ENCODE measurements at regions not wholly inside any gene's neighbourhood (a gene's known extent, or its start where the extent isn't known, plus 50 kb on each side); places are given as distances from the start of the nearest gene placed in this dataset.
"Not testable (repeated sequence)": the region's sequence is repeated elsewhere in the genome, so short reads cannot be mapped to it uniquely, and the experiment has no call there.

DNA sequence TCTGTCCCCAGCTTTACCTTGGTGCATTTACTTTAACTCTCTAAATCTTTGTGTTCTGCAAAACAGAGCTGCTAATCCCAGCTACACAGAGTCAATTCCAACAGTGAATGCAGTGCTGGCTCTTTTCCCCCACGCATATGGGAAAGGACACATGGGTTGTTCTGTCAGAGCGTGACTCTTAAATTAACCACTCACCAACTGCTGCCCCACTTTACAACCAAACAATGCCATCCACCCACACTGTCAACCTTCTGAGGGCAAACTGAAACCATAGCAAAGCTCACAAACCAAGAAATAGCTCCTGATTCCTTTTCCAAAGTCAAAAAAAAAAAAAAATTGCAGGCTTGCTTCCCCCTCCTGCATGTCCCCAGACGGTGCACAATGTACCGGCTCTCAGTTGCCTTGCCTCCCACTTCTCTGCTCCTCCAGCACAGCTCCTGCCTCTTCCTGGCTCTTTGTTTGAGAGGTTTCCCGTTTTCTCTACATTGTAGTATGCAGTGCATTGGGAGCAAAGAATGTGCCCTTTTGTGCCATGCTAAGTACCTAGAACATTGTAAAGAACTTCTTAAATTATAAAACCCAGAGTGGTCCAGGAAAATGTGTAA is 151.5 kb upstream of the DAPK1 start:
- Mint-ChIP-seq H3K36me3 (ENCODE audit: low read depth) (no peaks in the 10 kb centered on the region), H3K27me3 (ENCODE audit: low read depth) (peaks cover 4% of the 10 kb centered on the region), H3K4me3 (no peak overlapping the region), H3K27ac (no peak overlapping the region), H3K4me1 (ENCODE audit: low read depth) (no peaks in the 10 kb centered on the region), H3K9me3 (ENCODE audit: insufficient read depth) (no peaks in the 10 kb centered on the region)
- ATAC-seq (no peak), DNase-seq (no peak)
- CTCF ChIA-PET = no interaction called here
- POLR2A ChIA-PET = no interaction called here

DNA sequence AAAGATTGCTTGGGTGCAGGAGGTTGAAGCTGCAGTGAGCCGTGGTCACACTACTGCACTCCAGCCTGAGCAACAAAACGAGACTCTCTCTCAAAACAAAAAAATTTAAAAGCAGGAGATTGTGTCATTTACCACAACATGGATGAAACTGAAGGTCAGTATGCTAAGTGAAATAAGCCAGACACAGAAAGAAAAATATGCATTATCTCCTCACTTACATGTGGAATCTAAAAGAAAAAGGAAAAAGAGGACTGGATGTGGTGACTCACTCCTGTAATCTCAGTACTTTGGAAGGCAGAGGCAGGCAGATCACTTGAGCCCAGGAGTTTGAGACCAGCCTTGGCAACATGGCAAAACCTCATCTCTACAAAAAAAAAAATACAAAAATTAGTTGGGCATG is 146.8 kb upstream of the DAPK1 start:
- no peaks in the 10 kb centered on the region for H3K9me3 Mint-ChIP-seq (ENCODE audit: insufficient read depth)
- H3K4me1 Mint-ChIP-seq (ENCODE audit: low read depth) = no peaks in the 10 kb centered on the region
- H3K4me3 Mint-ChIP-seq = no peak overlapping the region
- no peak overlapping the region for H3K27ac Mint-ChIP-seq
- POLR2A ChIA-PET = no interaction called here
- ATAC-seq = no peak
- H3K27me3 Mint-ChIP-seq (ENCODE audit: low read depth) = peaks cover 4% of the 10 kb centered on the region
- no peaks in the 10 kb centered on the region for H3K36me3 Mint-ChIP-seq (ENCODE audit: low read depth)
- DNase-seq = no peak
- CTCF ChIA-PET = no interaction called here

DNA sequence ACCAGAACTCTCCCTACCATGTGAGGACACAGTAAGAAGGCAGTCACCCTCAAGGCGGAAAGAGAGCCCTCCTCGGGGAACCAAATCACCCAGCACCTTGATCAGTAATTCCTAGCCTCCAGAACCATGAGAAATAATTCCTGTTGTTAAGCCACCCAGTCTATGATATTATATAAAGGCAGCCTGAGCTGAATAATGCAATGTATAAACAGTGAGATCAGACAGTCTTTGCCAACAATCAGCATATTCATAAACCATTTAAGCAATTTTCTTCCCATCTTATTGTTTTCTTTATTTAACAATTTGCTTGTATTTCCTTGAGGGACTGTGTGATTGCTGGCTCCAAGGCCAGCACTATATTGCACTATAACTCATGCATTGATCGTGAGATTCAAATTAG is 144.4 kb upstream of the DAPK1 start:
- ChIA-PET POLR2A (no interaction called here), CTCF (no interaction called here)
- Mint-ChIP-seq H3K9me3 (ENCODE audit: insufficient read depth) (no peaks in the 10 kb centered on the region), H3K4me3 (no peak overlapping the region), H3K4me1 (ENCODE audit: low read depth) (no peaks in the 10 kb centered on the region), H3K27ac (no peak overlapping the region), H3K27me3 (ENCODE audit: low read depth) (no peaks in the 10 kb centered on the region), H3K36me3 (ENCODE audit: low read depth) (no peaks in the 10 kb centered on the region)
- no peak for ATAC-seq
- no peak for DNase-seq

DNA sequence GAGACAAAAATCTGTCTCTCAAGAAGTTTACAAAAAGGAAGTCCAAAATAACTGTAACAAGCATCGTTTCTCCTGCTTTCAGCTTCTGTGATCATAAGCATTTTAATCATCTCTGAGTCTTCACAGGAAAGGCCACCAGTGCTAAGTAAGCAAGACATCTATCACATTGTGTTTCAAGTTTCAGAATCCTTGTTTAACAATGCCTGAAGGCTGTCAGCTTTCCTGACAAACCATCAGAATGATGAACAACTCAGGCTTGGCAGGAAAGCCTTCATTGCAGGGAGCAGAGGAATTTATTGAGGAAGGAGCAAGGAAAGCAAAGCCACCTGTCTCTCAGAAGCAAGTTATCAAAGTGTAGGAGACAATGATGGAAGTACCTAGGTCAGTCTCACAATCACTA is 143.5 kb upstream of the DAPK1 start:
- no peak overlapping the region for H3K27ac Mint-ChIP-seq
- no peak for DNase-seq
- H3K27me3 Mint-ChIP-seq (ENCODE audit: low read depth) = no peaks in the 10 kb centered on the region
- ChIA-PET POLR2A (no interaction called here), CTCF (no interaction called here)
- ATAC-seq = no peak
- no peak overlapping the region for H3K4me3 Mint-ChIP-seq
- H3K4me1 Mint-ChIP-seq (ENCODE audit: low read depth) = no peaks in the 10 kb centered on the region
- no peaks in the 10 kb centered on the region for H3K36me3 Mint-ChIP-seq (ENCODE audit: low read depth)
- H3K9me3 Mint-ChIP-seq (ENCODE audit: insufficient read depth) = no peaks in the 10 kb centered on the region

DNA sequence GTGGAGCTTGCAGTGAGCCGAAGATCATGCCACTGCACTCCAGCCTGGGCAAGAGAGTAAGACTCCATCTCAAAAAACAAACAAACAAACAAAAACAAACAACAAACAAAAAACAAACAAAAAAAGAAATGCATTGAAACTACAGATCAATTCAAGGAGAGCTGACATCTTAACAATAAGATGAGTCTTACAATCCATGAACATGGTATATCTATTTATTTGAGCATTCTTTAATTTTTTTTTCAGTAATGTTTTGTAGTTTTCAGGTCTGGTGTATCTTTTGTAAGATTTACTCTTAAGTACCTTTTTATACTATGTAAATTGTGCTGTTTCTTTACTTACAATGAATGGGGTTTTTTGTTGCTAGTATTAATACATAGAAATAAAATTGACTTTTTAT is 140.1 kb upstream of the DAPK1 start:
- no peaks in the 10 kb centered on the region for H3K27me3 Mint-ChIP-seq (ENCODE audit: low read depth)
- no peak for DNase-seq
- H3K9me3 Mint-ChIP-seq (ENCODE audit: insufficient read depth) = no peaks in the 10 kb centered on the region
- CTCF ChIA-PET = no interaction called here
- no peak overlapping the region for H3K27ac Mint-ChIP-seq
- H3K36me3 Mint-ChIP-seq (ENCODE audit: low read depth) = no peaks in the 10 kb centered on the region
- no peaks in the 10 kb centered on the region for H3K4me1 Mint-ChIP-seq (ENCODE audit: low read depth)
- POLR2A ChIA-PET = no interaction called here
- no peak overlapping the region for H3K4me3 Mint-ChIP-seq
- no peak for ATAC-seq

DNA sequence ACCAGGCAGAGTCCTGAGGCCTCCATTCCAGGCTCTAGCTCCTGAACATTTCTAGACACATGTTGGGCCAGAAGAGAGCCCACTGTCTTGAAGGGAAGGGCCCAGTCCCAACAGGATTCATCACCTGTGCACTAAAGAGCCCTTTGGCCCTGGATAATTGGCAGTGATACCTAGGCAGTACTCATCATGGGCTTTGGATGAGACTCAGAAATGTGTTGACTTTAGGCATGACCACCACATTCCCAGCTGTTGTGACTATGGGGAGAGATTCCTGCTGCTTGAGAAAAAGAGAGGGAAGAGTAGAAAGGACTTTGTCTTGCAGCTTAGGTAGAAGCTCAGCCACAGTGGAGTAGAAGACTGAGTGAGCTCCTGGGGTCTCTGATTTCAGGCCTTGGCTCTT is 138.4 kb upstream of the DAPK1 start:
- CTCF ChIA-PET = no interaction called here
- Mint-ChIP-seq H3K36me3 (ENCODE audit: low read depth) (no peaks in the 10 kb centered on the region), H3K27me3 (ENCODE audit: low read depth) (no peaks in the 10 kb centered on the region), H3K27ac (no peak overlapping the region), H3K9me3 (ENCODE audit: insufficient read depth) (no peaks in the 10 kb centered on the region), H3K4me1 (ENCODE audit: low read depth) (no peaks in the 10 kb centered on the region), H3K4me3 (no peak overlapping the region)
- ATAC-seq = no peak
- no peak for DNase-seq
- POLR2A ChIA-PET = no interaction called here

DNA sequence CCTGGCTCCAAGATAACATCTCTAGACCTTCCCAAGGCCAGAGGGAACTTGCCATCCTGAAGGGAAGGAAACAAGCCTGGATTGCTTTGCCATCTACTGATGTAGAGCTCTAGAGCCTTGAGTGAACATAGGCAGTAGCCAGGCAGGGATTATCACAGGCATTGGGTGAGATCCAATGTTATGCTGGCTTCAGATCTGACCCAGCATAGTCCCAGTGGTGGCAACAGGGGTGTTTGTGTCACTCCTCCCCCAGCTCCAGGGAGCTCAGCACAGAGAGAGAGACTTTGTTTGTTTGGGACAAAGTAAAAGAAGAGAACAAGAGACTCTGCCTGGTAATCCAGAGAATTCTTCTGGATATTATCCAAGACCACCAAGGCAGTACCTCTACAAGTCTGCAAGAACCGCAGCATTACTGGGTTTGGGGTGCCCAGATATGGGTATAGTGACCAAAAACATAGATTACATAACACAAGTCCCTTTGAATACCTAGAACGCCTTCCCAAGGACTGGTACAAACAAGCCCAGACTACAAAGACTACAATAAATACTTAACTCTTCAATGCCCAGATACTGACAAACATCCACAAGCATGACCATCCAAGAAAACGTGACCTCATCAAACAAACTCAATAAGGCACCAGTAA is 137.6 kb upstream of the DAPK1 start:
- Mint-ChIP-seq H3K36me3 (ENCODE audit: low read depth) (no peaks in the 10 kb centered on the region), H3K4me1 (ENCODE audit: low read depth) (no peaks in the 10 kb centered on the region), H3K4me3 (no peak overlapping the region), H3K9me3 (ENCODE audit: insufficient read depth) (no peaks in the 10 kb centered on the region), H3K27me3 (ENCODE audit: low read depth) (no peaks in the 10 kb centered on the region), H3K27ac (no peak overlapping the region)
- no peak for DNase-seq
- ChIA-PET POLR2A (no interaction called here), CTCF (no interaction called here)
- no peak for ATAC-seq

DNA sequence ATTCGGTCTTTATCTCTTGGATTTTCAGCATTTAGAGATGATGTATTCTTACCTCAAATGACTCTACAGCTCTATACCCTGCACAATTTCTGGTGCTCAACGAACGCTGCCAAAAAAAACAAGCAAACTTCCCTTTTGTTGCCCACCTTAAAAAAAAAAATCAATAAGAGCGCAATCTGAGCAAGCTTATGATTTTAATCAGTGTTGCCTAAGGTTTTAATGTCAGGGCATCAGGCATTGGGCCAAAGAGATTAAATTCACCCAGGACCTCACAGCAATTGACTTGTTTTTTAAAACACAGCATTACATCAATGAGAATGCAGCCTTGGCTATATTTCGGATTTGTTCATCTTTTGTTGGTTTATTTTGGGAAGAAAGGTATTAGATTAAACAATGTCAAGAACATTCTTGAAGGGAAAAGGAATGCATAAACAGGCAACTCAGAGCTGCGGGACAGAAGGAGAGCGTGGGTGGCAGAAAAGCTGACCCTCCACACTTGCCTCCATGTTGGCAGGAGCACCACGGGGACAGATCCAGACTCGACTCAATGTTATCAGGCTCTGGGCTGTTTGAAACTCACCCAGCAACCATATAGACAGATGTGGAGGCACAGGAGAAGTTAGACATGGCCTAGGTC is 127.5 kb upstream of the DAPK1 start:
- H3K4me1 Mint-ChIP-seq (ENCODE audit: low read depth) = no peaks in the 10 kb centered on the region
- ChIA-PET CTCF (no interaction called here), POLR2A (no interaction called here)
- ATAC-seq (no peak), DNase-seq (no peak)
- H3K4me3 Mint-ChIP-seq = no peak overlapping the region
- H3K27ac Mint-ChIP-seq = no peak overlapping the region
- H3K9me3 Mint-ChIP-seq (ENCODE audit: insufficient read depth) = no peaks in the 10 kb centered on the region
- H3K27me3 Mint-ChIP-seq (ENCODE audit: low read depth) = no peaks in the 10 kb centered on the region
- no peaks in the 10 kb centered on the region for H3K36me3 Mint-ChIP-seq (ENCODE audit: low read depth)

DNA sequence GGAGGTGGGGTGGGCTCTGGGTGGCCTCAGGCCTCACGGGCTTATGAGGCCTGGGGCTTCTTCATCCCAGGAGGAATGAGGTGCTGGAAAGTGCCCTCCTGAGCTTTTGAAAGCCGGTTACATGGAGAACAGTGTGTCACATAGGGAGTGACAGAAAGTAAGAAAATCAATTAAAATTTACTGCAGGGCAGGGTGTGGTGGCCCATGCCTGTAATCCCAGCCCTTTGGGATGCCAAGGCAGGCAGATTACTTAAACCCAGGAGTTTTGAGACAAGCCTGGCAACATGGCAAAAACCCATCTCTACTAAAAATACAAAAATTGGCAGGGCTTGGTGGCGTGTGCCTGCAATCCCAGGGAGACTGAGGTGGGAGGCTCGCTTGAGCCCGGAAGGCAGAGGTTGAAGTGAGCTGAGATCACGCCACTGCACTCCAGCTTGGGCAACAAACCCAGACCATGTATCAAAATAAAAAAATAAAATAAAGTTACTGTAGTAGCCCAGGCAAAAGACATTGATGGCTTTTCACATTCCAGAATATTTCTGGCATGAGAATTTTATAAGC is 125.8 kb upstream of the DAPK1 start:
- Mint-ChIP-seq H3K36me3 (ENCODE audit: low read depth) (no peaks in the 10 kb centered on the region), H3K27me3 (ENCODE audit: low read depth) (no peaks in the 10 kb centered on the region), H3K4me1 (ENCODE audit: low read depth) (no peaks in the 10 kb centered on the region), H3K4me3 (no peak overlapping the region), H3K9me3 (ENCODE audit: insufficient read depth) (no peaks in the 10 kb centered on the region), H3K27ac (no peak overlapping the region)
- ATAC-seq (no peak), DNase-seq (no peak)
- ChIA-PET CTCF (no interaction called here), POLR2A (no interaction called here)

DNA sequence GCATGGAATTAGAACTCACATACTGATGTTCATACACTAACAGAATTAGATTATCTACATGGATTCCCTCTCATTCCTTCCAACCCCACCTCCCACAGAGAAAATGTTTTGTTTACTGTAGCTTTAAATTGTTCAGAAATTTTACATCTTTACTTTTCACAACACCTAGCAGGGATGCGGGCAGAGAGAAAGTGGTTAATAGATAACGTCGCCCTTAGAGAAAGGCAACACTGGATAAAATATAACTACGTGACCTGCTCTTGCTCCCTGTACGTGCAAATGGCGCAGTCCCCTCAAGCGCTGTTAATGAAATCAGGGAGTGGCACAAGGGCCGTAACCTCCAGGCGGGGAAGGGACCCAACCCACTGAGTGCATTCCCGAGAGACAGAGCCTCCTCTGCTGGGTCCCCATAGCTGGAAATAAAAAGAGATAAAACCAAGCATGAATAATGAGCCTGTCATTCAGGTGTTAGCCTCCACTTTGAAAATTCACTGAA is 125.3 kb upstream of the DAPK1 start:
- ATAC-seq (no peak), DNase-seq (no peak)
- Mint-ChIP-seq H3K9me3 (ENCODE audit: insufficient read depth) (no peaks in the 10 kb centered on the region), H3K27me3 (ENCODE audit: low read depth) (no peaks in the 10 kb centered on the region), H3K4me3 (no peak overlapping the region), H3K4me1 (ENCODE audit: low read depth) (no peaks in the 10 kb centered on the region), H3K27ac (no peak overlapping the region), H3K36me3 (ENCODE audit: low read depth) (no peaks in the 10 kb centered on the region)
- POLR2A ChIA-PET = no interaction called here
- CTCF ChIA-PET = no interaction called here

DNA sequence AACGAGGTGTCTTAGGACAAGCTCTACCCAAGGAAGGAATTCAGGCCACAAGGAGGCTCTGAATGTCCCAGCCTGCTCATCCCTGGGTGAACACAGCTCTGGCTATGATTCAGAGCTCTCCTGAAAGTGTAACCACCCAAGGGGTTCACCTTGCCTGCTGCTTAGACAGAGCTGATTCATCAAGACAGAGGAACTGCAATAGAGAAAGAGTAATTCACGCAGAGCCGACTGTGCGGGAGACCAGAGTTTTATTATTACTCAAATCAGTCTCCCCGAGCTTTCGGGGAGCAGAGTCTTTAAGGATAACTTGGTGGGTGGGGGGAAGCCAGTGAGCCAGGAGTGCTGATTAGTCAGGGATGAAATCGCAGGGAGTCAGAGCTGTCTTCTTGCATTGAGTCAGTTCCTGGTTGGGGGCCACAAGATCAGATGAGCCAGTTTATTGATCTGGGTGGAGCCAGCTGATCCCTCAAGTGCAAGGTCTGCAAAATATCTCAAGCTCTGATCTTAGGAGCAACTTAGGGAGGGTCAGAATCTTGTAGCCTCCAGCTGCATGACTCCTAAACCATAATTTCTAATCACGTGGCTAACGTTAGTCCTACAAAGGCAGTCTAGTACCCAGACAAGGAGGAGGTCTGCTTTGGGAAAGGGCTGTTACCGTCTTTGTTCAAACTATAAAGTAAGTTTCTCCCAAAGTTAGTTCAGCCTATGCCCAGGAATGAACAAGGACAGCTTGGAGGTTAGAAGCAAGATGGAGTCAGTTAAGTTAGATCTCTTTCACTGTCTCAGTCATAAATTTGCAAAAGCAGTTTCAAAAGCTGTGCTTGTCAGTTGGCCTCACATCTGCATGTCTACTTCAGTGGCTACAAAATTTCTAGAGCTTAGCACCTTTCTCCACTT is 123.4 kb upstream of the DAPK1 start:
- H3K4me3 Mint-ChIP-seq; ATAC-seq; POLR2A ChIA-PET; H3K9me3 Mint-ChIP-seq (ENCODE audit: insufficient read depth); H3K4me1 Mint-ChIP-seq (ENCODE audit: low read depth); DNase-seq; CTCF ChIA-PET; H3K27me3 Mint-ChIP-seq (ENCODE audit: low read depth); H3K27ac Mint-ChIP-seq; H3K36me3 Mint-ChIP-seq (ENCODE audit: low read depth): not testable (repeated sequence)

All from activated CD8-positive, alpha-beta T cell treated with anti-CD3 and anti-CD28 coated beads, Interleukin-2, amount 10 ng/mL, durations not matched to agents 7 days and 5 days (primary cell).